Stimulated activated naive CD8-positive, alpha-beta T cell treated with anti-CD3 and anti-CD28 coated beads, Interleukin-15, amount 100 ng/mL, for 72 hours (primary cell): ENCODE measurements at regions not wholly inside any gene's neighbourhood (a gene's known extent, or its start where the extent isn't known, plus 50 kb on each side); places are given as distances from the start of the nearest gene placed in this dataset.

ENCODE experiments used
- ATAC-seq: fragments of 150-1000 bp; cut with Tn5 transposase; 2 replicates; pipeline ENCODE4 v1.10.0; 2021; ENCODE audit warnings: mild to moderate bottlenecking, moderate library complexity
- DNase-seq, 2 donors: peaks; one replicate each; pipeline ENCODE4 v3.0.0; 2021 to 2022
- H3K27ac Mint-ChIP-seq, 2 donors: one replicate each; pipeline ENCODE4 v1.8.0; 2022; ENCODE audit warnings: mild to moderate bottlenecking in 2 of 2, mixed read lengths in 2 of 2, moderate library complexity in 2 of 2
- H3K27me3 Mint-ChIP-seq: one replicate; pipeline ENCODE4 v1.8.0; 2022; ENCODE audit warnings: mixed read lengths
- H3K4me1 Mint-ChIP-seq: one replicate; pipeline ENCODE4 v1.8.0; 2022; ENCODE audit warnings: mild to moderate bottlenecking, mixed read lengths
- H3K4me3 Mint-ChIP-seq, 2 donors: one replicate each; pipeline ENCODE4 v1.8.0; 2022; ENCODE audit warnings: mild to moderate bottlenecking in 2 of 2, mixed read lengths in 2 of 2, moderate library complexity in 1 of 2
- H3K9me3 Mint-ChIP-seq, 2 donors: one replicate each; pipeline ENCODE4 v1.8.0; 2022; ENCODE audit warnings: mixed read lengths in 2 of 2

- peaks cover 0 to 5% of the 10 kb centered on the region in 2 donors for H3K9me3 Mint-ChIP-seq
- no peak overlapping the region for H3K27ac Mint-ChIP-seq
- H3K27me3 Mint-ChIP-seq: no peaks in the 10 kb centered on the region
- H3K4me1 Mint-ChIP-seq: no peaks in the 10 kb centered on the region
- no peak overlapping the region for H3K4me3 Mint-ChIP-seq
- DNase-seq (no peak), ATAC-seq (no peak)
These were observed 1539.6 kb downstream of the BRINP3 start for GRCh38 chr1:188937965-188938551.

GRCh38 chr1:188941986-188942385 lies 1535.7 kb downstream of the BRINP3 start:
- ATAC-seq: no peak
- H3K4me3 Mint-ChIP-seq: no peak overlapping the region
- H3K4me1 Mint-ChIP-seq: no peaks in the 10 kb centered on the region
- no peak overlapping the region for H3K27ac Mint-ChIP-seq
- DNase-seq: no peak
- H3K27me3 Mint-ChIP-seq: no peaks in the 10 kb centered on the region
- H3K9me3 Mint-ChIP-seq: peaks cover 0 to 5% of the 10 kb centered on the region in 2 donors

GRCh38 chr1:188949701-188950100 lies 1528.0 kb downstream of the BRINP3 start:
- Mint-ChIP-seq H3K27ac (no peak overlapping the region), H3K27me3 (no peaks in the 10 kb centered on the region), H3K4me1 (no peaks in the 10 kb centered on the region), H3K4me3 (no peak overlapping the region), H3K9me3 (peaks cover 7% of the 10 kb centered on the region in 2 donors)
- no peak for ATAC-seq
- no peak for DNase-seq

GRCh38 chr1:188958461-188959115 lies 1519.1 kb downstream of the BRINP3 start:
- Mint-ChIP-seq H3K27me3 (no peaks in the 10 kb centered on the region), H3K4me3 (no peak overlapping the region), H3K9me3 (peaks cover 17% of the 10 kb centered on the region in 2 donors), H3K4me1 (no peaks in the 10 kb centered on the region), H3K27ac (no peak overlapping the region)
- ATAC-seq: no peak
- DNase-seq: no peak

- peaks cover 15 to 18% of the 10 kb centered on the region in 2 donors for H3K9me3 Mint-ChIP-seq
These were observed 1490.8 kb downstream of the BRINP3 start for GRCh38 chr1:188986745-188987417.

GRCh38 chr1:188988589-188988988 lies 1489.1 kb downstream of the BRINP3 start:
- H3K4me3 Mint-ChIP-seq: no peak overlapping the region
- no peak overlapping the region for H3K27ac Mint-ChIP-seq
- H3K27me3 Mint-ChIP-seq: no peaks in the 10 kb centered on the region
- H3K9me3 Mint-ChIP-seq: peaks cover 12 to 16% of the 10 kb centered on the region in 2 donors
- ATAC-seq (no peak), DNase-seq (no peak)
- H3K4me1 Mint-ChIP-seq: no peaks in the 10 kb centered on the region

More at GRCh38 chr1:188986745-188987417, 1490.8 kb downstream of the BRINP3 start:
- H3K27ac Mint-ChIP-seq: no peak overlapping the region
- no peaks in the 10 kb centered on the region for H3K4me1 Mint-ChIP-seq
- no peak for ATAC-seq
- no peak for DNase-seq
- no peak overlapping the region for H3K4me3 Mint-ChIP-seq
- no peaks in the 10 kb centered on the region for H3K27me3 Mint-ChIP-seq

- Mint-ChIP-seq H3K9me3 (peaks cover 5 to 7% of the 10 kb centered on the region in 2 donors), H3K4me1 (no peaks in the 10 kb centered on the region), H3K4me3 (no peak overlapping the region), H3K27ac (no peak overlapping the region), H3K27me3 (no peaks in the 10 kb centered on the region)
- ATAC-seq (no peak), DNase-seq (no peak)
These were observed 1486.3 kb downstream of the BRINP3 start for GRCh38 chr1:188991221-188991930.

- no peak overlapping the region for H3K4me3 Mint-ChIP-seq
- peaks cover 4 to 6% of the 10 kb centered on the region in 2 donors for H3K9me3 Mint-ChIP-seq
- ATAC-seq (no peak), DNase-seq (no peak)
- no peak overlapping the region for H3K27ac Mint-ChIP-seq
- no peaks in the 10 kb centered on the region for H3K27me3 Mint-ChIP-seq
- H3K4me1 Mint-ChIP-seq: no peaks in the 10 kb centered on the region
These were observed 1469.8 kb downstream of the BRINP3 start for GRCh38 chr1:189007824-189008223.

GRCh38 chr1:189021577-189021976 lies 1456.1 kb downstream of the BRINP3 start:
- DNase-seq: no peak
- Mint-ChIP-seq H3K9me3 (peaks cover 9 to 19% of the 10 kb centered on the region in 2 donors), H3K4me3 (no peak overlapping the region), H3K27ac (no peak overlapping the region), H3K27me3 (no peaks in the 10 kb centered on the region), H3K4me1 (no peaks in the 10 kb centered on the region)
- ATAC-seq: no peak

GRCh38 chr1:189022015-189022414 lies 1455.6 kb downstream of the BRINP3 start:
- Mint-ChIP-seq H3K4me1 (no peaks in the 10 kb centered on the region), H3K27ac (no peak overlapping the region), H3K9me3 (peaks cover 9 to 14% of the 10 kb centered on the region in 2 donors), H3K27me3 (no peaks in the 10 kb centered on the region), H3K4me3 (no peak overlapping the region)
- ATAC-seq: no peak
- no peak for DNase-seq

GRCh38 chr1:189027512-189027911 lies 1450.2 kb downstream of the BRINP3 start:
- DNase-seq (no peak), ATAC-seq (no peak)
- Mint-ChIP-seq H3K4me3 (no peak overlapping the region), H3K9me3 (peaks cover 0 to 5% of the 10 kb centered on the region in 2 donors), H3K4me1 (no peaks in the 10 kb centered on the region), H3K27me3 (no peaks in the 10 kb centered on the region), H3K27ac (no peak overlapping the region)

- ATAC-seq (no peak), DNase-seq (no peak)
- H3K9me3 Mint-ChIP-seq: peaks cover 0 to 11% of the 10 kb centered on the region in 2 donors
These were observed 1444.5 kb downstream of the BRINP3 start for GRCh38 chr1:189033169-189033568.

GRCh38 chr1:189036628-189037027 lies 1441.0 kb downstream of the BRINP3 start:
- peaks cover 0 to 11% of the 10 kb centered on the region in 2 donors for H3K9me3 Mint-ChIP-seq
- H3K4me3 Mint-ChIP-seq: no peak overlapping the region
- H3K27me3 Mint-ChIP-seq: no peaks in the 10 kb centered on the region
- ATAC-seq (no peak), DNase-seq (no peak)
- H3K27ac Mint-ChIP-seq: no peak overlapping the region
- H3K4me1 Mint-ChIP-seq: no peaks in the 10 kb centered on the region

More at GRCh38 chr1:189033169-189033568, 1444.5 kb downstream of the BRINP3 start:
- Mint-ChIP-seq H3K27ac (no peak overlapping the region), H3K4me1 (no peaks in the 10 kb centered on the region), H3K4me3 (no peak overlapping the region), H3K27me3 (no peaks in the 10 kb centered on the region)

GRCh38 chr1:189046127-189046526 lies 1431.5 kb downstream of the BRINP3 start:
- no peak overlapping the region for H3K4me3 Mint-ChIP-seq
- H3K4me1 Mint-ChIP-seq: no peaks in the 10 kb centered on the region

GRCh38 chr1:189084811-189085210 lies 1392.9 kb downstream of the BRINP3 start:
- Mint-ChIP-seq H3K27me3 (no peaks in the 10 kb centered on the region), H3K4me1 (no peaks in the 10 kb centered on the region), H3K4me3 (no peak overlapping the region), H3K27ac (no peak overlapping the region), H3K9me3 (peaks cover 0 to 5% of the 10 kb centered on the region in 2 donors)
- ATAC-seq (no peak), DNase-seq (no peak)

More at GRCh38 chr1:189046127-189046526, 1431.5 kb downstream of the BRINP3 start:
- DNase-seq (no peak), ATAC-seq (no peak)
- no peaks in the 10 kb centered on the region for H3K27me3 Mint-ChIP-seq
- peaks cover 8 to 15% of the 10 kb centered on the region in 2 donors for H3K9me3 Mint-ChIP-seq
- no peak overlapping the region for H3K27ac Mint-ChIP-seq
